Naive thymus-derived CD4-positive, alpha-beta T cell (primary cell): ENCODE measurements at regions not wholly inside any gene's neighbourhood (a gene's known extent, or its start where the extent isn't known, plus 50 kb on each side); places are given as distances from the start of the nearest gene placed in this dataset.
A peak's percentile ranks its signal among the peaks of the same experiment; 100 is the strongest.
"Not testable (repeated sequence)": the region's sequence is repeated elsewhere in the genome, so short reads cannot be mapped to it uniquely, and the experiment has no call there.

Source experiments
- ATAC-seq: fragments of 150-1000 bp; cut with Tn5 transposase; 2 replicates; pipeline ENCODE4 v1.10.0; 2021; ENCODE audit warnings: mild to moderate bottlenecking, moderate library complexity
- CTCF ChIA-PET: fragments of 350-600 bp; sonication (Branson Sonifier 250); formaldehyde crosslinking; loops from one replicate; lab custom pipeline; 2021; ENCODE audit warnings: antibody characterized with exemption; lab: Charles Lee
- POLR2A ChIA-PET: fragments of 350-600 bp; sonication (Branson Sonifier 250); formaldehyde crosslinking; loops from one replicate; lab custom pipeline; 2021; ENCODE audit warnings: antibody characterized with exemption, inconsistent platforms; lab: Charles Lee
- DNase-seq, 9 donors: peaks; one replicate each; pipeline versions ENCODE4 v3.0.0 to v3.0.0-alpha.2; 2020 to 2022; ENCODE audit warnings: mixed read lengths in 1 of 9
- H3K27ac ChIP-seq: one replicate; pipeline ENCODE4 v1.7.0; 2013; ENCODE audit warnings: mild to moderate bottlenecking, low read depth, low read length, moderate library complexity
- H3K27me3 ChIP-seq, 2 donors: one replicate each; pipeline ENCODE4 v1.7.0; 2013; ENCODE audit warnings: low read length in 2 of 2, mild to moderate bottlenecking in 2 of 2, moderate library complexity in 2 of 2; ENCODE audit not compliant: control insufficient read depth in 2 of 2, insufficient read depth in 2 of 2
- H3K36me3 ChIP-seq, 3 experiments: 1 replicate in 2 of 3; 2 replicates in 1 of 3; pipeline ENCODE4 v1.7.0; 2013; ENCODE audit warnings: low read length in 3 of 3, mild to moderate bottlenecking in 3 of 3, moderate library complexity in 1 of 3; ENCODE audit not compliant: insufficient read depth in 3 of 3, control insufficient read depth in 2 of 3
- H3K4me1 ChIP-seq, 2 donors: one replicate each; pipeline ENCODE4 v1.7.0; 2013; ENCODE audit warnings: low read length in 2 of 2, mild to moderate bottlenecking in 2 of 2, moderate library complexity in 1 of 2; ENCODE audit not compliant: control insufficient read depth in 2 of 2, insufficient read depth in 2 of 2
- H3K4me3 ChIP-seq: 2 replicates; pipeline ENCODE4 v1.7.0; 2013; ENCODE audit warnings: mild to moderate bottlenecking, low read length
- H3K9me3 ChIP-seq, 3 experiments: 1 replicate in 2 of 3; 2 replicates in 1 of 3; pipeline ENCODE4 v1.7.0; 2013; ENCODE audit warnings: low read length in 3 of 3; ENCODE audit not compliant: control insufficient read depth in 2 of 3
- H3K27ac Mint-ChIP-seq, 9 donors: one replicate each; pipeline ENCODE4 v1.8.0; 2020 to 2022; ENCODE audit warnings: mixed read lengths in 9 of 9, mild to moderate bottlenecking in 8 of 9, moderate library complexity in 5 of 9, inconsistent platforms in 2 of 9
- H3K27me3 Mint-ChIP-seq, 5 donors: one replicate each; pipeline ENCODE4 v1.8.0; 2021 to 2022; ENCODE audit warnings: mixed read lengths in 5 of 5, mild to moderate bottlenecking in 1 of 5
- H3K36me3 Mint-ChIP-seq, 5 donors: one replicate each; pipeline ENCODE4 v1.8.0; 2020 to 2022; ENCODE audit warnings: mixed read lengths in 5 of 5, mild to moderate bottlenecking in 3 of 5, inconsistent platforms in 1 of 5
- H3K4me1 Mint-ChIP-seq, 7 donors: one replicate each; pipeline ENCODE4 v1.8.0; 2020 to 2022; ENCODE audit warnings: mixed read lengths in 7 of 7, mild to moderate bottlenecking in 3 of 7, inconsistent platforms in 1 of 7
- H3K4me3 Mint-ChIP-seq, 10 donors: one replicate each; pipeline ENCODE4 v1.8.0; 2020 to 2022; ENCODE audit warnings: mild to moderate bottlenecking in 10 of 10, mixed read lengths in 10 of 10, moderate library complexity in 6 of 10, inconsistent platforms in 2 of 10
- H3K9me3 Mint-ChIP-seq, 11 donors: one replicate each; pipeline ENCODE4 v1.8.0; 2020 to 2022; ENCODE audit warnings: mixed read lengths in 11 of 11, mild to moderate bottlenecking in 4 of 11, inconsistent platforms in 1 of 11, moderate library complexity in 1 of 11
- intact Hi-C, 2 donors: fragments of 100-400 bp; cut with micrococcal nuclease; formaldehyde crosslinking; loops; one replicate each; pipeline ENCODE4 v1.15.1; 2023

GRCh38 chr14:101094916-101095315 is 191.4 kb upstream of the RTL1 start:
- intact Hi-C loops, H3K27ac Mint-ChIP-seq, H3K36me3 ChIP-seq, H3K9me3 Mint-ChIP-seq, DNase-seq, ATAC-seq, H3K4me3 ChIP-seq, H3K4me3 Mint-ChIP-seq, CTCF ChIA-PET, H3K27ac ChIP-seq, POLR2A ChIA-PET, H3K36me3 Mint-ChIP-seq, H3K4me1 Mint-ChIP-seq, H3K4me1 ChIP-seq, H3K27me3 ChIP-seq, H3K9me3 ChIP-seq: not testable (repeated sequence)
- H3K27me3 Mint-ChIP-seq, result peaks cover 9 to 35% (median 28%) of the 10 kb centered on the region in 5 donors

GRCh38 chr14:101096551-101096950 is 193.0 kb upstream of the RTL1 start:
- Mint-ChIP-seq H3K4me3 (no peak overlapping the region), H3K36me3 (no peaks in the 10 kb centered on the region), H3K9me3 (peaks cover 0 to 13% (median 2%) of the 10 kb centered on the region in 11 donors), H3K27me3 (peaks cover 4 to 43% (median 29%) of the 10 kb centered on the region in 5 donors), H3K4me1 (no peaks in the 10 kb centered on the region), H3K27ac (no peak overlapping the region)
- no peaks in the 10 kb centered on the region for H3K27me3 ChIP-seq
- H3K9me3 ChIP-seq, result no peaks in the 10 kb centered on the region
- ATAC-seq (no peak), DNase-seq (no peak)
- no peaks in the 10 kb centered on the region for H3K4me1 ChIP-seq
- CTCF ChIA-PET, result no interaction called here
- POLR2A ChIA-PET, result no interaction called here
- intact Hi-C loops, result no loop called here
- H3K4me3 ChIP-seq, result no peak overlapping the region
- H3K36me3 ChIP-seq, result no peaks in the 10 kb centered on the region
- no peak overlapping the region for H3K27ac ChIP-seq

- H3K27ac ChIP-seq, result no peak overlapping the region
- Mint-ChIP-seq H3K4me1 (no peaks in the 10 kb centered on the region), H3K4me3 (no peak overlapping the region), H3K9me3 (peaks cover 0 to 13% (median 2%) of the 10 kb centered on the region in 11 donors), H3K27ac (no peak overlapping the region), H3K27me3 (peaks cover 4 to 42% (median 29%) of the 10 kb centered on the region in 5 donors), H3K36me3 (no peaks in the 10 kb centered on the region)
- intact Hi-C loops, result no loop called here
- no peaks in the 10 kb centered on the region for H3K9me3 ChIP-seq
- H3K4me1 ChIP-seq, result no peaks in the 10 kb centered on the region
- no peak overlapping the region for H3K4me3 ChIP-seq
- no peaks in the 10 kb centered on the region for H3K27me3 ChIP-seq
- ChIA-PET CTCF (no interaction called here), POLR2A (no interaction called here)
- H3K36me3 ChIP-seq, result no peaks in the 10 kb centered on the region
- ATAC-seq, result no peak
- DNase-seq, result peak in 1 of 9 donors; percentile 3
These were observed 193.7 kb upstream of the RTL1 start for GRCh38 chr14:101097109-101097793.

- H3K27ac ChIP-seq, result no peak overlapping the region
- no peaks in the 10 kb centered on the region for H3K4me1 Mint-ChIP-seq
- H3K4me3 Mint-ChIP-seq, result no peak overlapping the region
- ChIA-PET POLR2A (no interaction called here), CTCF (no interaction called here)
- no peak overlapping the region for H3K27ac Mint-ChIP-seq
- DNase-seq, result no peak
- no peaks in the 10 kb centered on the region for H3K27me3 ChIP-seq
- ATAC-seq, result no peak
- H3K36me3 Mint-ChIP-seq, result no peaks in the 10 kb centered on the region
- H3K27me3 Mint-ChIP-seq, result peaks cover 4 to 33% (median 29%) of the 10 kb centered on the region in 5 donors
- no peak overlapping the region for H3K4me3 ChIP-seq
- no peaks in the 10 kb centered on the region for H3K36me3 ChIP-seq
- H3K9me3 Mint-ChIP-seq, result peaks cover 0 to 13% (median 2%) of the 10 kb centered on the region in 11 donors
- H3K4me1 ChIP-seq, result no peaks in the 10 kb centered on the region
- intact Hi-C loops, result no loop called here
- no peaks in the 10 kb centered on the region for H3K9me3 ChIP-seq
These were observed 194.7 kb upstream of the RTL1 start for GRCh38 chr14:101098177-101098576.

GRCh38 chr14:101098641-101099040 is 195.1 kb upstream of the RTL1 start:
- H3K27me3 ChIP-seq, result no peaks in the 10 kb centered on the region
- H3K4me1 ChIP-seq, result no peaks in the 10 kb centered on the region
- H3K9me3 Mint-ChIP-seq, result peaks cover 0 to 13% (median 2%) of the 10 kb centered on the region in 11 donors

GRCh38 chr14:101101456-101102056 is 198.0 kb upstream of the RTL1 start:
- no peak overlapping the region for H3K4me3 Mint-ChIP-seq
- POLR2A ChIA-PET, result no interaction called here
- Histone ChIP-seq H3K9me3 (no peaks in the 10 kb centered on the region), H3K27ac (no peak overlapping the region), H3K4me1 (no peaks in the 10 kb centered on the region), H3K36me3 (no peaks in the 10 kb centered on the region), H3K4me3 (no peak overlapping the region), H3K27me3 (no peaks in the 10 kb centered on the region)
- H3K27me3 Mint-ChIP-seq, result peaks cover 5 to 28% (median 22%) of the 10 kb centered on the region in 5 donors
- H3K4me1 Mint-ChIP-seq, result no peaks in the 10 kb centered on the region
- ATAC-seq (no peak), DNase-seq (peak in 1 of 9 donors; percentile 3)
- peaks cover 0 to 13% (median 2%) of the 10 kb centered on the region in 11 donors for H3K9me3 Mint-ChIP-seq
- H3K27ac Mint-ChIP-seq, result no peak overlapping the region
- intact Hi-C loops, result no loop called here
- CTCF ChIA-PET, result no interaction called here
- H3K36me3 Mint-ChIP-seq, result no peaks in the 10 kb centered on the region

More at GRCh38 chr14:101098641-101099040, 195.1 kb upstream of the RTL1 start:
- Mint-ChIP-seq H3K27ac (no peak overlapping the region), H3K4me1 (no peaks in the 10 kb centered on the region), H3K4me3 (no peak overlapping the region), H3K27me3 (peaks cover 6 to 33% (median 29%) of the 10 kb centered on the region in 5 donors), H3K36me3 (no peaks in the 10 kb centered on the region)
- ATAC-seq (no peak), DNase-seq (no peak)
- ChIA-PET CTCF (no interaction called here), POLR2A (no interaction called here)
- intact Hi-C loops, result no loop called here
- Histone ChIP-seq H3K27ac (no peak overlapping the region), H3K36me3 (no peaks in the 10 kb centered on the region), H3K9me3 (no peaks in the 10 kb centered on the region), H3K4me3 (no peak overlapping the region)

GRCh38 chr14:101102875-101103274 is 199.4 kb upstream of the RTL1 start:
- intact Hi-C loops, result no loop called here
- ChIA-PET POLR2A (no interaction called here), CTCF (no interaction called here)
- DNase-seq, result peak in 1 of 9 donors; percentile 13
- H3K27me3 ChIP-seq, result no peaks in the 10 kb centered on the region
- ATAC-seq, result no peak
- H3K36me3 Mint-ChIP-seq, result no peaks in the 10 kb centered on the region
- no peak overlapping the region for H3K4me3 ChIP-seq
- H3K4me1 Mint-ChIP-seq, result no peaks in the 10 kb centered on the region
- H3K4me1 ChIP-seq, result no peaks in the 10 kb centered on the region
- no peak overlapping the region for H3K27ac Mint-ChIP-seq
- H3K36me3 ChIP-seq, result no peaks in the 10 kb centered on the region
- peaks cover 0 to 13% (median 2%) of the 10 kb centered on the region in 11 donors for H3K9me3 Mint-ChIP-seq
- H3K9me3 ChIP-seq, result no peaks in the 10 kb centered on the region
- no peak overlapping the region for H3K27ac ChIP-seq
- H3K4me3 Mint-ChIP-seq, result no peak overlapping the region
- peaks cover 5 to 28% (median 16%) of the 10 kb centered on the region in 5 donors for H3K27me3 Mint-ChIP-seq
